Skeletal muscle satellite cell (primary cell): ENCODE measurements at regions not wholly inside any gene's neighbourhood (a gene's known extent, or its start where the extent isn't known, plus 50 kb on each side); places are given as distances from the start of the nearest gene placed in this dataset.

Source experiments
- H3K27me3 ChIP-seq: 2 replicates; pipeline ENCODE4 v1.7.0; 2013; ENCODE audit warnings: low read length; ENCODE audit not compliant: control insufficient read depth, insufficient read depth
- H3K36me3 ChIP-seq: 2 replicates; pipeline ENCODE4 v1.7.0; 2013; ENCODE audit warnings: mild to moderate bottlenecking, control low read depth, low read length; ENCODE audit not compliant: insufficient read depth
- H3K4me1 ChIP-seq: 2 replicates; pipeline ENCODE4 v1.7.0; 2013; ENCODE audit warnings: low read length; ENCODE audit not compliant: control insufficient read depth, insufficient read depth
- H3K4me2 ChIP-seq: 2 replicates; pipeline ENCODE4 v1.7.0; 2013; ENCODE audit warnings: mild to moderate bottlenecking, low read length
- H3K4me3 ChIP-seq: 2 replicates; pipeline ENCODE4 v1.7.0; 2013; ENCODE audit warnings: low read length
- H3K9ac ChIP-seq: 2 replicates; pipeline ENCODE4 v1.7.0; 2013; ENCODE audit warnings: mild to moderate bottlenecking, low read depth, low read length, moderate library complexity
- H3K9me3 ChIP-seq: replicated peaks from 2 replicates; pipeline ENCODE4 v1.7.0; 2013; ENCODE audit warnings: mild to moderate bottlenecking, control low read depth, low read length

- no peaks in the 10 kb centered on the region for H3K36me3 ChIP-seq
- H3K4me3 ChIP-seq, result no peak overlapping the region
- H3K4me2 ChIP-seq, result no peak overlapping the region
- H3K9me3 ChIP-seq, result no peaks in the 10 kb centered on the region
- H3K4me1 ChIP-seq, result no peaks in the 10 kb centered on the region
- no peaks in the 10 kb centered on the region for H3K27me3 ChIP-seq
- no peak overlapping the region for H3K9ac ChIP-seq
These were observed 298.4 kb upstream of the MTNR1B start for GRCh38 chr11:92671081-92671480.

DNA sequence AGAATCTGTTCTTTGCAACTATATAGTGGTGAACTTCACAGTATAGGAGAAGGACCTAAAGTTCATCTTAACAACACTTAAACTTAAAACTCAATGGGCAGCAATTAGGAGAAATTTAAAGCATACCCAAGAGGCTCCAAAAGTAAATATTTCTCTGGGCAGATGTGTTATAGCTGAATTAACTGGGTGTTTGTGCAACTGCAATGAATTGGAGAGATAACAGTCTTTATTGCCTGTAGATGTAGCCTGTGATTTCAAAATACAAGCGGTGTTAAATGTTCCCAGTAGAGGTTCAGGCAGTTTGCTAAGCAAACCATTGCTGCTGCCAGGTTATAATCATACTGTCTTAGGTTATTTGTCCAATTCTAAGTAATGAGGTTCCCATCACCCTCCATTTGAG is 294.1 kb upstream of the MTNR1B start:
- Histone ChIP-seq H3K36me3 (no peaks in the 10 kb centered on the region), H3K4me3 (no peak overlapping the region), H3K9me3 (no peaks in the 10 kb centered on the region), H3K9ac (no peak overlapping the region), H3K4me1 (no peaks in the 10 kb centered on the region), H3K27me3 (no peaks in the 10 kb centered on the region), H3K4me2 (no peak overlapping the region)

GRCh38 chr11:92675810-92676209 is 293.6 kb upstream of the MTNR1B start:
- no peaks in the 10 kb centered on the region for H3K9me3 ChIP-seq
- no peaks in the 10 kb centered on the region for H3K36me3 ChIP-seq
- H3K27me3 ChIP-seq, result no peaks in the 10 kb centered on the region
- H3K9ac ChIP-seq, result no peak overlapping the region
- H3K4me3 ChIP-seq, result no peak overlapping the region
- no peak overlapping the region for H3K4me2 ChIP-seq
- no peaks in the 10 kb centered on the region for H3K4me1 ChIP-seq

- Histone ChIP-seq H3K9me3 (no peaks in the 10 kb centered on the region), H3K27me3 (no peaks in the 10 kb centered on the region), H3K36me3 (no peaks in the 10 kb centered on the region), H3K9ac (no peak overlapping the region), H3K4me3 (no peak overlapping the region), H3K4me1 (no peaks in the 10 kb centered on the region), H3K4me2 (no peak overlapping the region)
These were observed 291.3 kb upstream of the MTNR1B start for GRCh38 chr11:92678008-92678611.

GRCh38 chr11:92681586-92681985 is 287.9 kb upstream of the MTNR1B start:
- H3K4me3 ChIP-seq, result no peak overlapping the region
- no peaks in the 10 kb centered on the region for H3K9me3 ChIP-seq
- H3K4me1 ChIP-seq, result no peaks in the 10 kb centered on the region
- no peak overlapping the region for H3K4me2 ChIP-seq
- no peak overlapping the region for H3K9ac ChIP-seq
- H3K36me3 ChIP-seq, result no peaks in the 10 kb centered on the region
- no peaks in the 10 kb centered on the region for H3K27me3 ChIP-seq

DNA sequence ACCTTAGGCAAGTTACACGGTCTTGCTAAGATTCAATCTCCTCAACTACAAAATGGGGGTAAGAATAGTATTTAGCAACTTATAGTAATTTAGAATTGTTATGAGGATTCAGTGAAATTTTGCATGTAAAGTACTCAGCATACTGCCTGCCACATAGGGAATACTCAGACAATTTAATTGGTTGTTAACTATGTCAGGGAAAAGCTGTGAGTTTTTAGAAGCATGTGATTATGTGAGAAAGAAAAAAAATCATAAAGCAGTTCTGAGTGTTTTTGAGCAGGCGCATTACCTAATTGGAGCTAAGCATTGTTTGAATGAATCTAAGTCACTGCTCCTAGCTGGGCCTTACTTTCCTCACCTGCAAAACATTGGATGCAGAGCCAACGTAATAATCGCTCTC is 287.3 kb upstream of the MTNR1B start:
- Histone ChIP-seq H3K4me1 (no peaks in the 10 kb centered on the region), H3K9ac (no peak overlapping the region), H3K27me3 (no peaks in the 10 kb centered on the region), H3K4me2 (no peak overlapping the region), H3K36me3 (no peaks in the 10 kb centered on the region), H3K4me3 (no peak overlapping the region), H3K9me3 (no peaks in the 10 kb centered on the region)

DNA sequence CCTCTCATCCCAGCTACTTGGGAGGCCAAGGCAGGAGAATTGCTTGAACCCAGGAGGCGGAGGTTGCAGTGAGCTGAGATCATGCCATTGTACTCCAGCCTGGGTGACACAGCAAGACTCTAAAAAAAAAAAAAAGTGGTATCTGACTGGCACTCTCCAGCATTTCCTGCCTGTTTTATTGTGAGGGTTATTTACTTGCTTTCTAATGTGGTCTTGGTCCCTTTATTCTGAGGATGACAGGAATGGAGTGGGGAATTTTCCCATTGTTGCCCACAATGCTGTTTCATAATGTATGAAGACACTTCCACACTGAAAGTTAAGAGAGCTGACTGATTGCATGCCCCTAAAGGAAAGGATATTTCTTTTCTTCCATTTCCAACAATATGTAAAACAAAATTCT is 286.5 kb upstream of the MTNR1B start:
- no peaks in the 10 kb centered on the region for H3K27me3 ChIP-seq
- H3K4me1 ChIP-seq, result no peaks in the 10 kb centered on the region
- no peaks in the 10 kb centered on the region for H3K9me3 ChIP-seq
- H3K4me2 ChIP-seq, result no peak overlapping the region
- no peaks in the 10 kb centered on the region for H3K36me3 ChIP-seq
- H3K4me3 ChIP-seq, result no peak overlapping the region
- H3K9ac ChIP-seq, result no peak overlapping the region

- H3K4me3 ChIP-seq, result no peak overlapping the region
- no peaks in the 10 kb centered on the region for H3K4me1 ChIP-seq
- H3K36me3 ChIP-seq, result no peaks in the 10 kb centered on the region
- no peak overlapping the region for H3K4me2 ChIP-seq
- no peaks in the 10 kb centered on the region for H3K27me3 ChIP-seq
- no peaks in the 10 kb centered on the region for H3K9me3 ChIP-seq
- no peak overlapping the region for H3K9ac ChIP-seq
These were observed 284.4 kb upstream of the MTNR1B start for GRCh38 chr11:92685049-92685448.

- Histone ChIP-seq H3K27me3 (no peaks in the 10 kb centered on the region), H3K4me3 (no peak overlapping the region), H3K36me3 (no peaks in the 10 kb centered on the region), H3K4me1 (no peaks in the 10 kb centered on the region), H3K9ac (no peak overlapping the region), H3K4me2 (no peak overlapping the region), H3K9me3 (no peaks in the 10 kb centered on the region)
These were observed 281.7 kb upstream of the MTNR1B start for GRCh38 chr11:92687724-92688123.

- H3K4me2 ChIP-seq, result no peak overlapping the region
These were observed 281.0 kb upstream of the MTNR1B start for GRCh38 chr11:92688416-92688815.

GRCh38 chr11:92692826-92693546 is 276.5 kb upstream of the MTNR1B start:
- Histone ChIP-seq H3K9ac (no peak overlapping the region), H3K36me3 (no peaks in the 10 kb centered on the region), H3K27me3 (no peaks in the 10 kb centered on the region), H3K4me3 (no peak overlapping the region), H3K9me3 (no peaks in the 10 kb centered on the region), H3K4me2 (no peak overlapping the region), H3K4me1 (peaks cover 3% of the 10 kb centered on the region)

More at GRCh38 chr11:92688416-92688815, 281.0 kb upstream of the MTNR1B start:
- no peak overlapping the region for H3K4me3 ChIP-seq
- no peaks in the 10 kb centered on the region for H3K9me3 ChIP-seq
- no peaks in the 10 kb centered on the region for H3K4me1 ChIP-seq
- no peaks in the 10 kb centered on the region for H3K36me3 ChIP-seq
- no peaks in the 10 kb centered on the region for H3K27me3 ChIP-seq
- no peak overlapping the region for H3K9ac ChIP-seq

DNA sequence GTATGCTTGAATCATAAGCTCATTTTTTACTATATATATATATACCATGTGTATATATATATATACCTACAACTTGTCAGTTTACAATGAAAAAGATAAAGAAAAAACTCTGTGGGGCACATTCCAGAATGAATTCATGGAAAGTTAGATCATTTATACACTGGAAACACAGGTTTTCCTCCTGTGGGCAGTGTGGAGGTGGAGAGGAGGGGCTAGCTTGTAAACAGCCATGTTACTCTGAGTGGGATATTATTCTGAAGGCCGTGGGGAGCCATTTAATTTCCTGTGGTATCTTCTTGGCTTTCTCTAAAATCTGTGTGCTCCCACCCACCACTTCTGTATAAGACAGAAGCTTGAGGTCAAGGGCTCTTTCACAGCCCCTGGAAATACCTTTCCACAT is 273.4 kb upstream of the MTNR1B start:
- no peak overlapping the region for H3K9ac ChIP-seq
- no peaks in the 10 kb centered on the region for H3K9me3 ChIP-seq
- peaks cover 3% of the 10 kb centered on the region for H3K4me1 ChIP-seq

More for the DNA sequence above, 273.4 kb upstream of the MTNR1B start:
- Histone ChIP-seq H3K4me2 (no peak overlapping the region), H3K27me3 (no peaks in the 10 kb centered on the region), H3K4me3 (no peak overlapping the region), H3K36me3 (no peaks in the 10 kb centered on the region)
